Right renal pelvis (tissue), 4 donors: ENCODE measurements at regions not wholly inside any gene's neighbourhood (a gene's known extent, or its start where the extent isn't known, plus 50 kb on each side); places are given as distances from the start of the nearest gene placed in this dataset.

Source experiments
- DNase-seq, 4 donors: peaks; one replicate each; pipeline ENCODE4 v3.0.0-alpha.2; 2013; ENCODE audit warnings: low read depth in 4 of 4, low spot score in 3 of 4, missing footprints in 1 of 4

GRCh38 chr13:109646423-109646822, 140.0 kb downstream of the IRS2 start:
- DNase-seq = no peak

GRCh38 chr13:109645831-109646230, 140.6 kb downstream of the IRS2 start:
- DNase-seq = no peak

- no peak for DNase-seq
Measured at GRCh38 chr13:109644956-109645355, 141.4 kb downstream of the IRS2 start.

GRCh38 chr13:109644069-109644750, 142.2 kb downstream of the IRS2 start:
- no peak for DNase-seq

GRCh38 chr13:109642358-109642757, 144.0 kb downstream of the IRS2 start:
- no peak for DNase-seq

- no peak for DNase-seq
Measured at GRCh38 chr13:109636736-109637135, 149.6 kb downstream of the IRS2 start.

- DNase-seq = no peak
Measured at GRCh38 chr13:109631069-109631468, 155.3 kb downstream of the IRS2 start.

- no peak for DNase-seq
Measured at GRCh38 chr13:109630271-109630670, 156.1 kb downstream of the IRS2 start.

GRCh38 chr13:109629737-109630136, 156.6 kb downstream of the IRS2 start:
- DNase-seq = no peak

GRCh38 chr13:109628251-109628699, 158.1 kb downstream of the IRS2 start:
- no peak for DNase-seq

- DNase-seq = no peak
Measured at GRCh38 chr13:109627649-109628048, 158.7 kb downstream of the IRS2 start.

- no peak for DNase-seq
Measured at GRCh38 chr13:109626386-109627171, 159.8 kb downstream of the IRS2 start.

GRCh38 chr13:109625156-109625555, 161.2 kb downstream of the IRS2 start:
- DNase-seq = no peak

GRCh38 chr13:109622006-109622405, 164.4 kb downstream of the IRS2 start:
- no peak for DNase-seq

- no peak for DNase-seq
Measured at GRCh38 chr13:109615721-109616420, 170.5 kb downstream of the IRS2 start.

- DNase-seq = no peak
Measured at GRCh38 chr13:109611912-109612691, 174.3 kb downstream of the IRS2 start.

- no peak for DNase-seq
Measured at GRCh38 chr13:109610517-109610916, 175.9 kb downstream of the IRS2 start.

- DNase-seq = peak in 1 of 4 donors; percentile 12
Measured at GRCh38 chr13:109608503-109608902, 177.9 kb downstream of the IRS2 start.

GRCh38 chr13:109608059-109608458, 178.3 kb downstream of the IRS2 start:
- no peak for DNase-seq

GRCh38 chr13:109606520-109606919, 179.9 kb downstream of the IRS2 start:
- DNase-seq = no peak

- DNase-seq = no peak
Measured at GRCh38 chr13:109605846-109606245, 180.5 kb downstream of the IRS2 start.
